Hypothalamus (tissue), 51 donors: ENCODE measurements at regions not wholly inside any gene's neighbourhood (a gene's known extent, or its start where the extent isn't known, plus 50 kb on each side); places are given as distances from the start of the nearest gene placed in this dataset.

Experiments used
- DNase-seq, 51 donors: peaks; one replicate each; lab custom pipeline; 2025; lab: John Stamatoyannopoulos, UW

DNA sequence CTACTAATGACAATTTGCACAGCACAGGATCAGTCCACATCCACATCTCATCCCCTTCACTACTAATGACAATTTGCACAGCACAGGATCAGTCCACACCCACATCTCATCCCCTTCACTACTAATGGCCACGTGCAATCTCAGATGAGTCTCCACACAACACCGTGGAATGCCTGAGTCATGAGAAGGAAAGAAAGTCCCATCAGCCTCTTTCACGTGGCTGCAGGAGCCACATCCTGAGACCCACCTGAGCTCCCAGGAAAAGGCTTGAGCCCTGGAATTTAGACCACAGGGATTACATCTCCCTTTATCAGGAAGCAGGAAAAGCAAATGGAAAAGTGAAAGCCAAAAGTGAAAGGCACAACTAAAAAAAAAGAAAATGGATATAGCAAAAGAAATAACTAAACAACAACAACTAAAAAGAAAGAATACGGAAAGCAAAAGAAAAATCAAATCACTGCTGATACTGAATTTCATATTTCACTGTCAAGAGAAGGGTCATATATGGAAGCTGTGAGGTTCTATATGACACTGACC is 1300.5 kb downstream of the TMEM121 start:
- DNase-seq = no peak

DNA sequence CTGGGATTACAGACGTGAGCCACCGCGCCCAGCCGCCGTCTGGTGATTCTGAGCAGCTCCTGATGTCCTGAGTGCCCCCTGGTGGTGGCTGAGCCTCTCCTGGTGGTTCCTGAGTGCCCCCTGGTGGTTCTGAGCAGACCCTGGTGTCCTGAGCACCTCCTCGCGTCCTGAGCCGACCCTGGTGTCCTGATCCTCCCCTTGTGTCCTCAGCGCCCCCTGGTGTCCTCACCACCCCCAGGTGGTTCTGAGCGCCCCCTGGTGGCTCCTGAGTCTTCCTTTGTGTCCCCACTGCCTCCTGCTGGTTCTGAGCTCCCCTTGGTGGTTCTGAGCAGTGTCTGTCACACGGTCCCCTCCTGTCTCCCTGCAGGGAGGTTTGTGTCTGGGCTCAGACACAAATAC is 1304.9 kb downstream of the TMEM121 start:
- no peak for DNase-seq

- DNase-seq = no peak
Observed at GRCh38 chr14:106837870-106838269, 1311.5 kb downstream of the TMEM121 start.

DNA sequence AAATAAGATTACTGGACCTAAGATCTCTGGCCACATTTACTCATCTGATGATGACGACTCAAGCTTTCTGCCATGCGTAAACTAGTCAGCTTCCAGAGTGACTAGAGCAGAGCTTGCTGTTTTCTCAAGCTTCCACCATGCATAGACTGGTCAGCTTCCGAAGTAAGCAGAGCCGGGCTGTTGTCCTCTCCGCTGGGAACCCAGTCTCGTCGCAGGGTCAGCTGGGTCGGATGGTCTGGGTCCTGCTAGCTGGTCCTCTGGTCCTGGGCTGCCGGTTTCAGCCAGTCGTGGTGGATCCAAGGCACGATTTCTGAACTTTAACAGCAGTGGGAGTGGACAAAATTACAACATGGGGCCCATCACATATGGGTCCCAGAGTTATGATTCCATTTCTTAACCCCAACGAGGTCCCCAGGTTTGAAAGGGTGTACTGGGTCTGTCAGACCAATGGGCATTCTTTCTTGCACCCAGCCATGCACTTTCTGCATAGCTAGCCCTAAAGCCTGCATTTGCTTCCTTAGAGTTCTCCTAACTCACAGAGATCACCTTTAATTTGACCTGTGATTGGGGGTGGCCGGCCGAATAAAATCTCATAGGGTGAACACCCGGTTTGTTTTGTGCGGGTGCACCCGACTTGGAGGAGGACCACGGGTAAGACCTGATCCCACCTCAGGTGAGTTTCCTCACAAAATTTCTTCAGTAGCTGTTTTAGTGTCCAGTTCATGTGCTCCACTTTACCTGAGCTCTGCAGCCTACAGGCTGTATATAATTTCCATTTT is 1312.8 kb downstream of the TMEM121 start:
- DNase-seq = no peak

DNA sequence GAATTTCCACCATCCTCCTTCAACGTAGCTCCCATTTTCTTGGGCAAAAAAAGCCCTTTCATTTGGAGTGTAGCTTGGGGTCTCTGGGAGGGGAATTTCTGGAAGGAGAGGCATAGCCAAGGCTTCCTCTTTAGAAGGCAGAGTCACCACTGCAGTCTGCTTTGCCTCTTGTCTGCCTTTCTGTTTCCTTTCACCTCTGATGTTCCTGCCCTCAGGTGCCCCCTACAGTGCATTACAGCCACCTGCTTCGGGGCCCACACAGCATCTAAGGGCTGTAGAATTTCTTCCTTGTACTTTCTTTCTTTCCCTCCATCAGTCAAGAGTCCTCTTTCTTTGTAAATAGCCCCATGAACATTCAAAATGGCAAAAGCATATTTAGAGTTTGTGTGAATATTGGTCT is 1313.9 kb downstream of the TMEM121 start:
- no peak for DNase-seq

DNA sequence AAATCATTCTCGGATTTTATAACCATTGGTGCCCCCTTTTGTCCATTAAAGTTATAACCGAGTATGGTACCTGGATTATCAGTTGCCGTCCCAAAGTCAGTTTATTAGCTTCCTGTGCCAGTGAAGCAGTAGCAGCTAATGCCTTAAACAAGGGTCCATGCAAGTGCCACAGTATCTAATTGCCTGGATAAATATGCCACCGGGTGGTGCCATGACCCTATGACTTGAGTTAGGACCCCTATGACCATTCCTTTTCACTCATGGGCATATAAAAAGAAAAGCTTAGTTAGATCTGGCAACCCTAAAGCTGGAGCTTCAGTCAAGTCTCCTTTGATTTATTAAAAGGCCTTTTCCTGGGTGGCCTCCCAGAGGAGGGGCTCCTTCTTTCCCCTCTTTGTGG is 1314.6 kb downstream of the TMEM121 start:
- no peak for DNase-seq

- no peak for DNase-seq
Observed at GRCh38 chr14:106841701-106842100, 1315.3 kb downstream of the TMEM121 start.

DNA sequence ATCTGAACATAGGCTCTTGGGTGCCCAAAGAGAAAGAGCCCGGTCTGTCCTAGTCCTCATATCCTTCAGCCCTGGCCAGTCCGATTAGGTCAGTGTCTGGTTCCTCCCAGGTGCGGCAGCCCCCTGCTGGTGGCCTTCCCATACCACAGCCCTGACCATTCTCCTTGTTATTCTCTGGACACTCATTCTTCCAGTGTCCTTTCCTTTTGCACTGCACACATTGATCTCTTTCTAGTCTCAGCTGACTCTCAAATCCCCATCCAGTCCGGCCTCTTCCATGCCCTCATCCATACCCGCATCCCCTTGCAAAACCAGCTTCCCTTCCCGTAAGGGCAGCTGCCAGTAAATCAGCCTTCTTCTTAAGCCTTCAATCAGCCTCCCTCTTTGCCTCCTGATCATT is 1316.3 kb downstream of the TMEM121 start:
- no peak for DNase-seq

DNA sequence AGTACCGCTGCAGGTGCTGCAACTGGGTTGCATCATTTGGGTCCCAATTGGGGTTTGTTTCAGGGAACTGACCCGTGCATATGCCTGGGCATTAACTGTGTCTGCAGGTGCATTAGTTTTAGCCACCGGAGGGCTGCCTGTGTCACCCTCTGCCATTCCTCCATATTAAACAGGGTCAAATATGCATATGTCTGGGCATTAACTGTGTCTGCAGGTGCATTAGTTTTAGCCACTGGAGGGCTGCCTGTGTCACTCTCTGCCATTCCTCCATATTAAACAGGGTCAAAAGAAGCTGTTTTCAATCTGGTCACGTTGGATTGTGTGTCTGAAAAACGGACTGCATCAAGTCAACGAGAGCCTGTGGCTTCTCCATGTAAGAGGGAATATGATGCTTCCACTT is 1317.0 kb downstream of the TMEM121 start:
- DNase-seq = no peak

DNA sequence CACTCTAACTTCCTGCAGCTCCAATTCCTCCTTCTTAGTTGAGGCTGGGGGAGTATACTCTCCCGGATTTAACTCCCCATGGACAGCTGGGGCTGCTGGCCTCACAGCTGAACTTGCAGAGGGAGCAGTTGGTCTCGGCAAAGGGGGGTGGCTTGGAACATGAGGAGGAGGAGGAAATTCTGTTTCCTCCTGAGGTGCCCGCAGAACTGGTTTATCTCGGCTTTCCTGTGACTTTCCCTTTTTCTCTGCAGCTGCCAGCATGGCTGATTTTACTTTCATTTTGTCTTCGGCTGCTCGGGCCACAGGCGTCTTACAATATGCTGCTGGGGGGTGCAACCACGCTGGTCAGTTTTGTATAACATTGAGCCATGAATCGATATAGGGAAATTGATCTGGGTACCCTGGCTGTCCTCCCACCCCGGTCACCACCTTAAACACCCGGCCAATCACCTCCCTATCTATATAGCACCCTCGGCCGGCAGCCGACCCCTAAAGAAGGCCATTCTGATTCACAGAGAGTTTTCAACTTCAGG is 1317.6 kb downstream of the TMEM121 start:
- DNase-seq = no peak

DNA sequence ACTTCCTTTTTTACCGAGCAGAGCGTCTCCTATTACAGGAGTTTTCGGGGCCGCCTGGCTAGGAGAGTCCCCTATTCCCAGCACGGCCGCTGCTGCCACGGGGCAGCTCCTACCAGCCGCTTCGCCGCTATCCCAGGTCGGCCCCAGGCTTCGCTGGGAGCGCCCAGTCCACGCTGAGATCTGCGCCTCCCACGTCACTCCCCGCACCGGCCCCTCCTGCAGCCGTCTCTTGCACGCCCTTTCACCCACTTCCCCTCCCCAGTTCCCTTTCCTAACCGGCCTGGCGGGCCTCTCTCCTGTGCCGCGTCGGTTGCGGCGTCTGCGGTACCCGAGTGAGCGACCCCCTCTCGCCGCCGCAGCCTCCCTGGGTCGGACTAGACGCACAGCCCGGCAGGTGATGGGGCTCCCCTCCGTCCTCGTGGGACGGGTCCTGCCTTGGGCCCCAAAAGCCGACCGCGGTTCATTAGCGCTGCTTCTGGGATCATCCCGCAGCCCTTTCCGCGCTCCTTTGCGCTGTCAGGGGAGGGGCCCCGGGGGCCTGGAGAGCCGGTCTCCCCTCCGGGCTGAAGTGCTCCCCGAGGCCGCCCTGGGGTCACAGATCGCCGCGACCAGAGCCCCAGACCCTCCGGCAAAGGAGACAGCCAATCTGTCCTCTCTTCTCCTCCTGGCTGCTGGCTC is 1318.4 kb downstream of the TMEM121 start:
- DNase-seq = peak in 9 of 51 donors; percentile 1 to 26 (median 17)

DNA sequence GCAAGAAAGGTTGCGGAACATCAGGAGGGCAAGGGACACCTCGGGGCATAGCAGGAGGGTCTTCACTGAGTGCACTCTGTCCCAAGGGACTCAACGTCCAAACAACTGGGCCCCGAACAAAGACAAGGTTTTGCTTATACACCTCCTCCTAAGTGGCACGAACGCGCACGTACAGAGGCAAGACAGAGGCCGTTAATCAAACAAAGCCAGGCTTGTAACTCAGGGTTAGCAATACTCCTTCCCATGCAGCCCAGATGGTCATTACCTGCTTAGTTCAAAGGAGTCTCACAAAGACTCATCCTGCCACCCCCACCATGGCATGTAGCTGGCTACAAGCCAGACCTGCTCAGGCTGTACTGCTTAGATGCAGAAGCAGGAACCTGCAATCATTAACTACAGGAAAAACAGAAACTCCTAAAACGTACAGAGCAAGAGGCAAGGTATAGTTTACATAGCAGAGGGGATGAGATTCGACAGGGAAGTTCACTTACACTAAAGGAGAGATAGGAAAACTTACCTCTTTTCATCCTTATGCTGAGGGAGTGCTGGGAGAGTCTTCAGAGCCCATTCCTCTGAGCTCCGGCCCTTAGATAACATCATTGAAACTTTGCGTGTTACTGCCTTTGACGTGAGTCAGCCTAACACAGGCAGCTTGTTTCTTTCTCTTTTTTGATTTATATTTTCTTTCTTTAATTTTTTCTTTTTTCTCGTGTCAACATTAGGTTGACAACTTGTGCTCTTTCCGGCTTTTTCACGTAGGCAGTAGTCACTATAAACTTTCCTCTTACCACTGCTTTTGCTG is 1319.1 kb downstream of the TMEM121 start:
- no peak for DNase-seq

DNA sequence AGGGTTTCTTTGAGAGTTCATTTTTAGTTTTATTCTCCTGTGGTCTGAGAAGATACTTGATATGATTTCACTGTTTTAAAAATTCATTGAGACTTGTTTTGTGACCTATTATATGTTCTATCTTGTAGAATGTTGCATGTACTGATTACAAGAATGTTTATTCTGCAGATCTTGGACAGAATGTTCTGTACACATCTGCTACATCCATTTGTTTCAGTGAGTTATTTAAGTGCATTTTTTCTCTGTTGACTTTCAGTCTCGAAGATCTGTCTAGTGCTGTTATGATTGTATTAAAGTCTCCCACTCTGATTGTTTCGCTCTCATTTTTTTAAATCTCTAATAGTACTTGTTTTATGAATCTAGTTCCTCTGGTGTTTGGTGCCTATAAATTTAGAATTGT is 1319.8 kb downstream of the TMEM121 start:
- DNase-seq = no peak

DNA sequence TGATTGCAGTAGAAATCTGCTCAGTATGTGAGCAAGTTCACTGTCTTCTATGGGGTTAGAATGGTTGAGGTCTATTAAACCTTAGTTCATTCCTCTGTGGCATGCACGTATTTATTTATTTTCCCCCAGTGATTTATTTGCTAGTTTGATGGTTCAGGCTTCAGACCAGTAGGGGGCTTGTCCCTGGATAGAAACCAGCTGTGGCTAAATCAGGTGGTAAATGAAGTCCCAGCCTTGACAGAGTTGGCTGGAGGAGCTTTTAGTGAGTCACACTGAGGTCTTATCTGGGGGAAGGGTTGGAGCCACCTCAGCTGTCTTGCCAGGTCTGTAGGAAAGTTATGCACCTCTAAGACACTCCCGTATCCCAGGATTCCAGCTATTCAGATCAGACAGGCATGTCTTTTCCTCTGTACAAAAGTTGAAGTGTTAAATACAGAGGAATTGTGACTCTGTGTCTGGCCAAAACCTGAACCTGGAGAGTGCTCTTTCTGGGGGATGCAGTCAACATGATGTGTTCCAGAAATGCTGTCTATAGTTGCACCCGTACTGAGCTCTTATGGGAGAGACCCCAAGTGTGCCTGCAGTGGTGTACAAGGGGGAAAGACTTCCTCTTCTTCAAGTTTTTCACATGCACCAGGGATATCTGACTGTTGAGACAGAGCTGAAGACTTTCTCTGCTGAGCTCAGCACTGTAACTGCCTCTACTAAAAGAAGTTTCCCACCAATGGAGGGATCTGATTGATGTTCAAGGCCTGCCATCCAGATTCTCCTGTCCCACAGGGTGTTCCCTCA is 1322.1 kb downstream of the TMEM121 start:
- DNase-seq = no peak

- no peak for DNase-seq
Observed at GRCh38 chr14:106850913-106851825, 1324.8 kb downstream of the TMEM121 start.

- peak in 1 of 51 donors; percentile 6 for DNase-seq
Observed at GRCh38 chr14:106872611-106873446, 1346.4 kb downstream of the TMEM121 start.

DNA sequence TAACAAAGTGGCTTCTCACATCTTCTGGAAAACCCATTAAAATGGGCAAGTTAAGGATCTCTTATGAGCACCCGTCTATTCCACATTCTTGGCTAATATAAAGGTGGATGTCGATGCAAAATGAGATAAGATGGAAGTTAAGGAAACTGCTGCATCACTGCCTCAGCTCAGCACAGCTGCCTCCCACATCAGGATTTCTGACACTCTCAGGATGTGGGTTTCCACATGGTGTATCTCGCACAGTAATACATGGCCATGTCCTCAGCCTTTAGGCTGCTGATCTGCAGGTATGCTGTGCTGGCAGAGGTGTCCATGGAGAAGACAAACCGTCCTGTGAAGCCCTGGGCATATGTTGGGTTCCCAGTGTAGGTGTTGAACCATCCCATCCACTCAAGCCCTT is 1348.0 kb downstream of the TMEM121 start:
- no peak for DNase-seq

DNA sequence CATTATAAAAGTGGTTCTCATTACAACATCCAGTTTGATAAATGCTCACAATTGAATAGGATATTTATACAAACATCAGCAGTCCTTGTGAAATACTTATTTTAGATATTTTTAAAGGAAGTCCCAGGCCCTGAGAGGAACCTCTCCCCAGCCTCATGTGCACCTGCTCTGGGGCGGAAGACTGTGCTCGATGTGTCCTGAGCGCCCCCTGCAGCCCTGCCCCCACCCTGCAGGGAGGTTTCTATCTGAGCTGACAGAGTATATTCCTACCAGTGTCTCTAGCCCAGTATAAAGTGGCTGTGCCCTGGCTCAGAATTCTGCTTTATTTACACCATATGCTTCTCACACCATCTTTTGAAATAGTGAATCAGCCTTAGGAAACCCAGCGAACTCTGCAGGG is 1349.1 kb downstream of the TMEM121 start:
- no peak for DNase-seq
